ENCODE measurements at regions not wholly inside any gene's neighbourhood (a gene's known extent, or its start where the extent isn't known, plus 50 kb on each side); places are given as distances from the start of the nearest gene placed in this dataset.

GRCh38 chr3:124620600-124621063, 109.6 kb upstream of the UMPS start:
- H3K27me3 ChIP-seq: no peaks in the 10 kb centered on the region
- no peaks in the 10 kb centered on the region for H3K9me3 ChIP-seq
- DNase-seq: peak; percentile 38 to 88 (median 56)
- H3K4me3 ChIP-seq: peak overlapping the region in 1 of 4 donors; percentile 4
- H3K36me3 ChIP-seq: no peaks in the 10 kb centered on the region
- TF ChIP-seq, protein P1, sequence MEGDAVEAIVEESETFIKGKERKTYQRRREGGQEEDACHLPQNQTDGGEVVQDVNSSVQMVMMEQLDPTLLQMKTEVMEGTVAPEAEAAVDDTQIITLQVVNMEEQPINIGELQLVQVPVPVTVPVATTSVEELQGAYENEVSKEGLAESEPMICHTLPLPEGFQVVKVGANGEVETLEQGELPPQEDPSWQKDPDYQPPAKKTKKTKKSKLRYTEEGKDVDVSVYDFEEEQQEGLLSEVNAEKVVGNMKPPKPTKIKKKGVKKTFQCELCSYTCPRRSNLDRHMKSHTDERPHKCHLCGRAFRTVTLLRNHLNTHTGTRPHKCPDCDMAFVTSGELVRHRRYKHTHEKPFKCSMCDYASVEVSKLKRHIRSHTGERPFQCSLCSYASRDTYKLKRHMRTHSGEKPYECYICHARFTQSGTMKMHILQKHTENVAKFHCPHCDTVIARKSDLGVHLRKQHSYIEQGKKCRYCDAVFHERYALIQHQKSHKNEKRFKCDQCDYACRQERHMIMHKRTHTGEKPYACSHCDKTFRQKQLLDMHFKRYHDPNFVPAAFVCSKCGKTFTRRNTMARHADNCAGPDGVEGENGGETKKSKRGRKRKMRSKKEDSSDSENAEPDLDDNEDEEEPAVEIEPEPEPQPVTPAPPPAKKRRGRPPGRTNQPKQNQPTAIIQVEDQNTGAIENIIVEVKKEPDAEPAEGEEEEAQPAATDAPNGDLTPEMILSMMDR (IDR thresholded peaks at IDR 0.05): peak in 4 of 6 experiments; percentile 14 to 69 (median 56)
- no peak for TF ChIP-seq POLR2A (IDR thresholded peaks at IDR 0.05)
- peaks cover 0 to 21% (median 0%) of the 10 kb centered on the region in 4 donors for H3K4me1 ChIP-seq
- peak overlapping the region; percentile 20 to 81 (median 48) for H3K27ac ChIP-seq

DNA sequence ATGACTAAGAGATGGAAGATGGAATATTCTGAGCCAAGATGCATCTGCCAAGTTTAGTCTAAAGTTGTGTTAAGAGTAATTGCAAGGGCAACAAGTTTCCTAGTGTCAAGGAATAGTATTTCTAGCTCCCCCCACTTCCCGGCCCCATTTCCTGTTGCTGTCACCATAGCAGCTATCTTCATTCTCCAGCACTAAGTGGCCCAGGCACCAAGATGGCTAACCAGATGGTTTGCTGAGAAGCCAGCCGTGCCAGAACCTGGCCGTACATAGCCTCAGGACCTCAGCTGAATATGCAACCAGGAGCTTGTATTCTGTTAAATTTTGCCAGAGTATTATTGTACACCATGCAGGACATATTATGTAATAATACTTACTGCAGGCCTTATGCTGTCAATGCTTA, 108.8 kb upstream of the UMPS start:
- H3K4me3 ChIP-seq: no peak overlapping the region
- H3K36me3 ChIP-seq: no peaks in the 10 kb centered on the region
- no peak for TF ChIP-seq POLR2A (IDR thresholded peaks at IDR 0.05)
- TF ChIP-seq, protein P1 (IDR thresholded peaks at IDR 0.05): no peak
- H3K27ac ChIP-seq: peak overlapping the region in 1 of 4 donors; percentile 70
- H3K4me1 ChIP-seq: peaks cover 0 to 21% (median 0%) of the 10 kb centered on the region in 4 donors
- no peaks in the 10 kb centered on the region for H3K27me3 ChIP-seq
- no peak for DNase-seq
- H3K9me3 ChIP-seq: no peaks in the 10 kb centered on the region

DNA sequence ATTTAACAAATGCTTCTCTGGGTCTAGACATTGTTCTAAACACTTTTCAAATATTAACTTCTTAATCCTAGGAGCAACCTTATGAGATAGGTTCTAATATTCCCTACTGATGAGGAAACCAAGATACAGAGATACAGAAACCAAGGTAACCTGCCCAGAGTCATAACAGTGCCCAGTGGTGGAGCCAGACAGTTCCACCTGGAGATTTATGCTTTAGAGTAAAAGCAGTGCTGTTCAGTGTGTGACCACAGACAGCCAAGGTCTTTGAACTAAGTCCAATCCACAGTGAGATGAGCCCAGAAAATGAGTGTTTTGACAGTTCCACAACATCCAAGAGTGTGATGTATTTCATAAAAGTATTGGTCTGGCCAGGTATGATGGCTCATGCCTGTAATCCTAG, 105.2 kb upstream of the UMPS start:
- no peak for DNase-seq
- Histone ChIP-seq H3K27me3 (no peaks in the 10 kb centered on the region), H3K36me3 (no peaks in the 10 kb centered on the region), H3K27ac (no peak overlapping the region), H3K4me1 (peaks cover 0 to 14% (median 0%) of the 10 kb centered on the region in 4 donors), H3K9me3 (no peaks in the 10 kb centered on the region), H3K4me3 (no peak overlapping the region)
- TF ChIP-seq POLR2A (IDR thresholded peaks at IDR 0.05): no peak
- TF ChIP-seq, protein P1 (IDR thresholded peaks at IDR 0.05): no peak

GRCh38 chr3:124627501-124627908, 102.7 kb upstream of the UMPS start:
- Histone ChIP-seq H3K27me3 (no peaks in the 10 kb centered on the region), H3K4me1 (no peaks in the 10 kb centered on the region), H3K9me3 (no peaks in the 10 kb centered on the region), H3K4me3 (no peak overlapping the region), H3K27ac (no peak overlapping the region), H3K36me3 (no peaks in the 10 kb centered on the region)
- TF ChIP-seq POLR2A (IDR thresholded peaks at IDR 0.05): no peak
- TF ChIP-seq, protein P1 (IDR thresholded peaks at IDR 0.05): no peak
- no peak for DNase-seq

GRCh38 chr3:124628863-124629262, 101.4 kb upstream of the UMPS start:
- H3K36me3 ChIP-seq: no peaks in the 10 kb centered on the region
- TF ChIP-seq, protein P1 (IDR thresholded peaks at IDR 0.05): no peak
- no peak for TF ChIP-seq POLR2A (IDR thresholded peaks at IDR 0.05)
- peaks cover 0 to 2% (median 0%) of the 10 kb centered on the region in 4 donors for H3K4me1 ChIP-seq
- H3K27ac ChIP-seq: peak overlapping the region in 2 of 4 donors; percentile 10 to 20
- no peaks in the 10 kb centered on the region for H3K9me3 ChIP-seq
- H3K27me3 ChIP-seq: no peaks in the 10 kb centered on the region
- no peak overlapping the region for H3K4me3 ChIP-seq
- DNase-seq: no peak

DNA sequence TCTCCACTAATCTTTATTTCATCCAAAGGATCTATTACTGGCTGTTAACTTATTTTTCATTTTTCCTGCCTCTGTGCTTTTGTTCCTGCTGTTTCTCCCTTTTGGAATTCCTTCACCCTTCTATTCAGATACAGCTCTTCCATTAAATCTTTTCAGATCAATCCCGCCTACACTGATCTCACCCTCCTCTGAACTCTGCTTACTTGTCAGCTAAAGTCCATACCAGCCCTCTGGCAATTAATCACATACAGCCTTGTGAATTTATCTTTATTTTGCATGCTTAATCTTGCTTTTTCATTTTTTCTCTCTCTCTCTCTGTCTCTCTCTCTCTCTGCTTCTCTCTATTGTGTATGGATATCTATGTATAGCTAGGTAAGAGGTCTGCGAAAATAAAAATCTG, 100.8 kb upstream of the UMPS start:
- peaks cover 0 to 8% (median 3%) of the 10 kb centered on the region in 4 donors for H3K4me1 ChIP-seq
- TF ChIP-seq, protein P1 (IDR thresholded peaks at IDR 0.05): no peak
- no peak for TF ChIP-seq POLR2A (IDR thresholded peaks at IDR 0.05)
- no peaks in the 10 kb centered on the region for H3K27me3 ChIP-seq
- H3K9me3 ChIP-seq: no peaks in the 10 kb centered on the region
- H3K27ac ChIP-seq: peak overlapping the region in 1 of 4 donors; percentile 10
- no peak for DNase-seq
- H3K4me3 ChIP-seq: no peak overlapping the region
- no peaks in the 10 kb centered on the region for H3K36me3 ChIP-seq

Data from Peyer's patch (tissue), 4 donors.